H1 (cell line): ENCODE measurements at regions not wholly inside any gene's neighbourhood (a gene's known extent, or its start where the extent isn't known, plus 50 kb on each side); places are given as distances from the start of the nearest gene placed in this dataset.

Source experiments
- CTCF ChIA-PET: fragments of 300-600 bp; sonication (Branson Sonifier 250); formaldehyde crosslinking; loops from one replicate; lab custom pipeline; 2021; ENCODE audit not compliant: partially characterized antibody; lab: Charles Lee
- POLR2A ChIA-PET: fragments of 300-600 bp; sonication (Branson Sonifier 250); formaldehyde crosslinking; loops from one replicate; lab custom pipeline; 2021; ENCODE audit warnings: inconsistent platforms; ENCODE audit not compliant: partially characterized antibody; lab: Charles Lee
- DNase-seq, 2 experiments: peaks; one replicate each; pipeline versions ENCODE4 v3.0.0 to v3.0.0-alpha.2; 2010 to 2022; ENCODE audit warnings: low spot score in 2 of 2, low read depth in 1 of 2, mixed read lengths in 1 of 2
- FAIRE-seq: peaks from 2 replicates; lab custom pipeline; 2011; peaks lifted over from hg19 to GRCh38; lab: Jason Lieb, UNC
- H2AFZ ChIP-seq: 2 replicates; pipeline ENCODE4 v1.8.1; 2012; ENCODE audit warnings: low read length, inconsistent platforms
- H2AK5ac ChIP-seq: 2 replicates; pipeline ENCODE4 v1.6.1; 2013; ENCODE audit warnings: low read depth, low read length
- H2BK120ac ChIP-seq: replicated peaks from 2 replicates; pipeline ENCODE3; 2013; ENCODE audit warnings: low read depth, low read length, inconsistent platforms
- H2BK12ac ChIP-seq: 2 replicates; pipeline ENCODE4 v1.6.1; 2013; ENCODE audit warnings: low read depth, low read length
- H2BK15ac ChIP-seq: 2 replicates; pipeline ENCODE4 v1.6.1; 2013; ENCODE audit warnings: low read length
- H2BK20ac ChIP-seq: 2 replicates; pipeline ENCODE4 v1.6.1; 2013; ENCODE audit warnings: low read length
- H2BK5ac ChIP-seq: 2 replicates; pipeline ENCODE4 v1.6.1; 2013; ENCODE audit warnings: low read depth, low read length
- H3K14ac ChIP-seq: 2 replicates; pipeline ENCODE4 v1.6.1; 2013; ENCODE audit warnings: inconsistent platforms; ENCODE audit not compliant: insufficient read length
- H3K18ac ChIP-seq: 2 replicates; pipeline ENCODE4 v1.6.1; 2013; ENCODE audit warnings: low read length; ENCODE audit errors: extremely low read depth
- H3K23ac ChIP-seq: 2 replicates; pipeline ENCODE4 v1.6.1; 2013; ENCODE audit warnings: inconsistent platforms; ENCODE audit not compliant: insufficient read length
- H3K23me2 ChIP-seq: 2 replicates; pipeline ENCODE4 v1.6.1; 2013; ENCODE audit warnings: low read depth, low read length
- H3K27ac ChIP-seq: 2 replicates; pipeline ENCODE4 v1.6.1; 2011; ENCODE audit warnings: low read depth, low read length, inconsistent platforms
- H3K27me3 ChIP-seq, 4 experiments: replicated peaks in 1 of 4; 1 replicate in 1 of 4; 2 replicates in 3 of 4; pipeline versions ENCODE4 v1.6.1 to v1.8.1; 2011 to 2013; ENCODE audit warnings: low read length in 3 of 4, mild to moderate bottlenecking in 3 of 4, inconsistent platforms in 2 of 4, mixed read lengths in 2 of 4, moderate library complexity in 1 of 4; ENCODE audit not compliant: control insufficient read depth in 3 of 4, insufficient read depth in 3 of 4; ENCODE audit errors: extremely low read depth in 1 of 4
- H3K36me3 ChIP-seq, 4 experiments: 2 replicates each; pipeline versions ENCODE4 v1.6.1 to v1.8.1; 2011 to 2013; ENCODE audit warnings: mild to moderate bottlenecking in 4 of 4, low read length in 3 of 4, moderate library complexity in 2 of 4, control low read depth in 1 of 4, inconsistent platforms in 1 of 4; ENCODE audit not compliant: insufficient read depth in 4 of 4, control insufficient read depth in 2 of 4
- H3K4ac ChIP-seq: replicated peaks from 2 replicates; pipeline ENCODE3; 2013; ENCODE audit warnings: low read length, low read depth, mixed read lengths, inconsistent platforms; ENCODE audit not compliant: insufficient read length
- H3K4me1 ChIP-seq, 4 experiments: replicated peaks in 1 of 4; 1 replicate in 1 of 4; 2 replicates in 3 of 4; pipeline versions ENCODE4 v1.6.1 to v1.8.1; 2011 to 2013; ENCODE audit warnings: low read length in 3 of 4, inconsistent platforms in 2 of 4, mixed read lengths in 1 of 4; ENCODE audit not compliant: insufficient read depth in 4 of 4, control insufficient read depth in 3 of 4
- H3K4me2 ChIP-seq, 2 experiments: 2 replicates each; pipeline versions ENCODE4 v1.6.1 to v1.8.1; 2011 to 2013; ENCODE audit warnings: low read depth in 2 of 2, low read length in 2 of 2, control low read depth in 1 of 2, inconsistent platforms in 1 of 2, mild to moderate bottlenecking in 1 of 2; ENCODE audit not compliant: insufficient read depth in 1 of 2
- H3K4me3 ChIP-seq, 4 experiments: fragments of 200-600, 300-600 bp in 1 of 4; sonication (generic), shearing (Covaris generic), sonication (Bioruptor Twin) in 1 of 4; 2 replicates each; pipeline versions ENCODE4 v1.5.1 to v1.8.1; 2011 to 2016; ENCODE audit warnings: low read length in 4 of 4, low read depth in 3 of 4, control low read depth in 2 of 4, inconsistent platforms in 2 of 4, mild to moderate bottlenecking in 2 of 4, mixed read lengths in 1 of 4, moderate library complexity in 1 of 4; ENCODE audit not compliant: insufficient read depth in 2 of 4; ENCODE audit errors: extremely low read depth in 1 of 4
- H3K56ac ChIP-seq: replicated peaks from 2 replicates; pipeline ENCODE3; 2013; ENCODE audit warnings: low read depth, mild to moderate bottlenecking, mixed read lengths, low read length, inconsistent platforms; ENCODE audit not compliant: insufficient read length
- H3K79me1 ChIP-seq: 2 replicates; pipeline ENCODE4 v1.6.1; 2013; ENCODE audit warnings: low read depth, low read length, control low read depth
- H3K79me2 ChIP-seq, 2 experiments: 2 replicates each; pipeline versions ENCODE4 v1.6.1 to v1.8.1; 2012 to 2013; ENCODE audit warnings: low read length in 2 of 2, mild to moderate bottlenecking in 2 of 2, inconsistent platforms in 1 of 2; ENCODE audit not compliant: insufficient read depth in 2 of 2, control insufficient read depth in 1 of 2
- H3K9ac ChIP-seq, 4 experiments: replicated peaks in 1 of 4; 1 replicate in 1 of 4; 2 replicates in 3 of 4; pipeline versions ENCODE4 v1.6.1 to v1.8.1; 2011 to 2013; ENCODE audit warnings: low read depth in 3 of 4, low read length in 3 of 4, control low read depth in 2 of 4, mild to moderate bottlenecking in 2 of 4, moderate library complexity in 2 of 4, inconsistent platforms in 1 of 4; ENCODE audit errors: extremely low read depth in 1 of 4
- H3K9me3 ChIP-seq, 2 experiments: 2 replicates each; pipeline versions ENCODE4 v1.6.1 to v1.8.1; 2012 to 2013; ENCODE audit warnings: mild to moderate bottlenecking in 2 of 2, moderate library complexity in 2 of 2, control low read depth in 1 of 2, inconsistent platforms in 1 of 2, low read depth in 1 of 2, low read length in 1 of 2, mixed read lengths in 1 of 2; ENCODE audit not compliant: insufficient read depth in 2 of 2
- H4K20me1 ChIP-seq, 2 experiments: replicated peaks in 1 of 2; 2 replicates each; pipeline versions ENCODE3 to v1.8.1; 2011 to 2013; ENCODE audit warnings: inconsistent platforms in 2 of 2, low read length in 2 of 2, mild to moderate bottlenecking in 1 of 2; ENCODE audit not compliant: insufficient read depth in 2 of 2, control insufficient read depth in 1 of 2
- H4K5ac ChIP-seq: 2 replicates; pipeline ENCODE4 v1.6.1; 2013; ENCODE audit warnings: low read length, low read depth, mixed read lengths, inconsistent platforms; ENCODE audit not compliant: insufficient read length
- H4K8ac ChIP-seq: 2 replicates; pipeline ENCODE4 v1.8.0; 2013; ENCODE audit warnings: mild to moderate bottlenecking, moderate library complexity, low read length, inconsistent platforms; ENCODE audit not compliant: insufficient read depth; ENCODE audit errors: extremely low read depth
- H4K91ac ChIP-seq: replicated peaks from 2 replicates; pipeline ENCODE3; 2013; ENCODE audit warnings: low read length, mixed read lengths, inconsistent platforms; ENCODE audit not compliant: insufficient read length
- CHD1 ChIP-seq: IDR thresholded peaks from 2 replicates; pipeline ENCODE4 v1.6.1; 2012; ENCODE audit warnings: low read depth, low read length, improper control_type of control experiment
- GTF2F1 ChIP-seq: IDR thresholded peaks from 2 replicates; pipeline ENCODE4 v1.6.1; 2012; ENCODE audit warnings: low read depth, low read length, improper control_type of control experiment, borderline replicate concordance
- WGBS, 2 experiments: shearing (Covaris generic) in 1 of 2; methylation state at CpG; one replicate each; pipeline versions ENCODE4 v1.1.6 to v1.1.7; 2013 to 2015; ENCODE audit warnings: low lambda C conversion rate in 2 of 2, mixed read lengths in 2 of 2, inconsistent platforms in 1 of 2, low coverage in 1 of 2, missing lambda C conversion rate in 1 of 2; ENCODE audit not compliant: insufficient replicate concordance in 2 of 2, insufficient coverage in 1 of 2, insufficient read length in 1 of 2; ENCODE audit errors: extremely low coverage in 1 of 2, missing lambda C conversion rate in 1 of 2; 5-methylcytosine and 5-hydroxymethylcytosine counted together
- TF ChIP-seq, protein P1 (sequence below): IDR thresholded peaks from 2 replicates; pipeline ENCODE4 v1.6.1; 2011; ENCODE audit warnings: low read length, improper control_type of control experiment

DNA sequence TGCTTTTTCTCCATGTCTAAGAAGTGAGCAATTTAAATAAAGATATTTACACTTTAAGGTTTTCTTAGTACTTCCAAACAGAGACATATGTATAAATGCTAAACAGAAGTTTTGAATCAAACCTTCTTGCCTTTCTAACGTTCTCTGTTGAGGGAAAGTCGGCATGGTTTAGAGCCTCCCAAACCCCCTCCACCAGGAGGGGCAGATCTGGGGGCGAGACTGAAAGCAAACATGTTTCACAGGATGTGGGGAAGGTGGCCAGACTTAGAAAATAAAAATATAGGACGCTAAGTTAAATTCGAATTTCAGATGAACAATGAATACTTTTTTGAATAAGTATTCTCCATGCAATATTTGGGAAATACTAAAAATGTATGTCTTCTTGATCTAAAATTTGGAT, 208.3 kb upstream of the SHH start:
- WGBS, 2 experiments = 90% methylated on average over 5 of the region's 5 CpGs; no CpG with 5 or more reads in 1 of the 2 experiments
- Histone ChIP-seq H3K36me3 (no peaks in the 10 kb centered on the region), H2BK5ac (no peak overlapping the region), H2AK5ac (no peak overlapping the region), H3K9ac (no peak overlapping the region), H3K27ac (no peak overlapping the region), H3K14ac (no peak overlapping the region), H3K4me3 (no peak overlapping the region), H3K23me2 (peaks cover 2% of the 10 kb centered on the region; the same call in 1 of the 2 replicates), H3K9me3 (no peaks in the 10 kb centered on the region), H3K79me1 (no peaks in the 10 kb centered on the region), H3K56ac (no peak overlapping the region), H3K18ac (no peak overlapping the region), H3K4me2 (no peak overlapping the region), H2BK120ac (no peak overlapping the region), H2BK12ac (no peak overlapping the region), H4K91ac (no peak overlapping the region), H4K8ac (no peak overlapping the region), H2BK15ac (no peak overlapping the region), H2BK20ac (no peak overlapping the region), H3K4ac (no peak overlapping the region), H4K5ac (no peak overlapping the region), H3K27me3 (no peaks in the 10 kb centered on the region; a peak in 1 of 7 replicates), H4K20me1 (no peaks in the 10 kb centered on the region), H2AFZ (no peak overlapping the region), H3K79me2 (no peaks in the 10 kb centered on the region), H3K23ac (no peak overlapping the region), H3K4me1 (peaks cover 0 to 2% (median 0%) of the 10 kb centered on the region in 4 experiments; a peak in 2 of 7 replicates)
- ChIA-PET POLR2A (no interaction called here), CTCF (no interaction called here)
- no peak for FAIRE-seq
- DNase-seq = no peak
- TF ChIP-seq, protein P1, sequence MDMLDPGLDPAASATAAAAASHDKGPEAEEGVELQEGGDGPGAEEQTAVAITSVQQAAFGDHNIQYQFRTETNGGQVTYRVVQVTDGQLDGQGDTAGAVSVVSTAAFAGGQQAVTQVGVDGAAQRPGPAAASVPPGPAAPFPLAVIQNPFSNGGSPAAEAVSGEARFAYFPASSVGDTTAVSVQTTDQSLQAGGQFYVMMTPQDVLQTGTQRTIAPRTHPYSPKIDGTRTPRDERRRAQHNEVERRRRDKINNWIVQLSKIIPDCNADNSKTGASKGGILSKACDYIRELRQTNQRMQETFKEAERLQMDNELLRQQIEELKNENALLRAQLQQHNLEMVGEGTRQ = no peak
- no peak for TF ChIP-seq GTF2F1
- TF ChIP-seq CHD1 = no peak
